Activated T-helper 17 cell treated with anti-CD3 and anti-CD28 coated beads, Interleukin-2, amount 50 U/mL, for 72 hours (primary cell): ENCODE measurements at regions not wholly inside any gene's neighbourhood (a gene's known extent, or its start where the extent isn't known, plus 50 kb on each side); places are given as distances from the start of the nearest gene placed in this dataset.
A peak's percentile ranks its signal among the peaks of the same experiment; 100 is the strongest.
"Not testable (repeated sequence)": the region's sequence is repeated elsewhere in the genome, so short reads cannot be mapped to it uniquely, and the experiment has no call there.

ENCODE experiments used
- ATAC-seq: fragments of 150-1000 bp; cut with Tn5 transposase; replicated peaks from 2 replicates; pipeline ENCODE4 v1.10.0; 2021; ENCODE audit warnings: mild to moderate bottlenecking, moderate library complexity
- H3K27ac Mint-ChIP-seq: one replicate; pipeline ENCODE4 v1.8.0; 2022; ENCODE audit warnings: mixed read lengths
- H3K27me3 Mint-ChIP-seq: one replicate; pipeline ENCODE4 v1.8.0; 2022; ENCODE audit warnings: mixed read lengths
- H3K36me3 Mint-ChIP-seq: one replicate; pipeline ENCODE4 v1.8.0; 2022; ENCODE audit warnings: low read depth, mild to moderate bottlenecking, mixed read lengths
- H3K4me1 Mint-ChIP-seq: one replicate; pipeline ENCODE4 v1.8.0; 2022; ENCODE audit warnings: mixed read lengths
- H3K4me3 Mint-ChIP-seq: one replicate; pipeline ENCODE4 v1.8.0; 2022; ENCODE audit warnings: mild to moderate bottlenecking, mixed read lengths
- H3K9me3 Mint-ChIP-seq: one replicate; pipeline ENCODE4 v1.8.0; 2022; ENCODE audit warnings: mixed read lengths

GRCh38 chr14:53247596-53248370, 94.7 kb upstream of the DDHD1 start:
- H3K4me1 Mint-ChIP-seq = no peaks in the 10 kb centered on the region
- peaks cover 5% of the 10 kb centered on the region for H3K9me3 Mint-ChIP-seq
- H3K27ac Mint-ChIP-seq = no peak overlapping the region
- H3K27me3 Mint-ChIP-seq = no peaks in the 10 kb centered on the region
- ATAC-seq = no peak
- H3K36me3 Mint-ChIP-seq = no peaks in the 10 kb centered on the region
- H3K4me3 Mint-ChIP-seq = no peak overlapping the region

DNA sequence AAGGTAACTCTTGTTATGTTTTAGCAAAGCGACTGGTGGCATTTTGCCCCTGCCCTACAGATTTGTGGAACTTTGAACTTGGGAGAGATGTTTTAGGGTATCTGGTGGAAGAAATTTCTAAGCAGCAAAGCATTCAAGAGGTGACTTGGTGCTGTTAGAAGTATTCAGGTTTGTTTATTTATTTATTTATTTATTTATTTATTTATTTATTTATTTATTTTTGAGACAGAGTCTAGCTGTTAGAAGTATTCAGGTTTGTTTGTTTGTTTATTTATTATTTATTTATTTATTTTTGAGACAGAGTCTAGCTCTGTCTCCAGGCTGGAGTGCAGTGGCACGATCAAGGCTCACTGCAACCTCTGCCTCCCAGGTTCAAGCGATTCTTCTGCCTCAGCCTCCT, 89.8 kb upstream of the DDHD1 start:
- not testable (repeated sequence) for H3K36me3 Mint-ChIP-seq, H3K4me3 Mint-ChIP-seq, ATAC-seq, H3K27me3 Mint-ChIP-seq, H3K4me1 Mint-ChIP-seq, H3K27ac Mint-ChIP-seq, H3K9me3 Mint-ChIP-seq

GRCh38 chr14:53237488-53237887, 84.4 kb upstream of the DDHD1 start:
- Mint-ChIP-seq H3K4me3 (no peak overlapping the region), H3K27me3 (no peaks in the 10 kb centered on the region), H3K9me3 (peaks cover 6% of the 10 kb centered on the region), H3K36me3 (no peaks in the 10 kb centered on the region), H3K27ac (no peak overlapping the region), H3K4me1 (no peaks in the 10 kb centered on the region)
- ATAC-seq = no peak

- no peak overlapping the region for H3K27ac Mint-ChIP-seq
- H3K9me3 Mint-ChIP-seq = peaks cover under 1% of the 10 kb centered on the region
- no peak overlapping the region for H3K4me3 Mint-ChIP-seq
Observed at GRCh38 chr14:53236708-53237107, 83.6 kb upstream of the DDHD1 start.

DNA sequence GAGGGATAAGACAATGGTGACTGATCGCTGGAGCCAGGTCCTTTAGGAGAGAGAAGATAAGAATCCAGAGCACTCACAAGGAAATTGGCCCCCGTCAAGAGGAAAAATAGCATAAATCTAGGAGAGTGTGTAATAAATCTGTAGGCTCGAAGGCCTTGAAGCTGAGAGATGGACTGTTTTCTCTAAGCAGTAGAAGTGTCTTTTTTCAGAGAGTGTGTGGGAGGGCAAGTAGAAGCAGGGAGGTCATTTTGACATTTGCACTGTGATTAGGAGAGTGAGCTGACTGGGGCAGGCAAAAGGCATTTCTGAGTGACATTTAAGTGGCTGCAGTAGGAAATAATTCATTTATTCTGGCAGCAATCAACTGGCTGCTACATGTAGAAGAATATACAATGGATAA, 78.0 kb upstream of the DDHD1 start:
- H3K4me3 Mint-ChIP-seq = no peak overlapping the region
- no peaks in the 10 kb centered on the region for H3K27me3 Mint-ChIP-seq
- H3K36me3 Mint-ChIP-seq = no peaks in the 10 kb centered on the region
- peaks cover 1% of the 10 kb centered on the region for H3K9me3 Mint-ChIP-seq
- ATAC-seq = no peak
- no peak overlapping the region for H3K27ac Mint-ChIP-seq
- no peaks in the 10 kb centered on the region for H3K4me1 Mint-ChIP-seq

More at GRCh38 chr14:53236708-53237107, 83.6 kb upstream of the DDHD1 start:
- ATAC-seq = no peak
- Mint-ChIP-seq H3K4me1 (no peaks in the 10 kb centered on the region), H3K36me3 (no peaks in the 10 kb centered on the region), H3K27me3 (no peaks in the 10 kb centered on the region)

GRCh38 chr14:53228966-53229365, 75.8 kb upstream of the DDHD1 start:
- Mint-ChIP-seq H3K27ac (no peak overlapping the region), H3K4me3 (no peak overlapping the region), H3K27me3 (no peaks in the 10 kb centered on the region), H3K4me1 (no peaks in the 10 kb centered on the region), H3K9me3 (peaks cover 9% of the 10 kb centered on the region), H3K36me3 (no peaks in the 10 kb centered on the region)
- no peak for ATAC-seq

DNA sequence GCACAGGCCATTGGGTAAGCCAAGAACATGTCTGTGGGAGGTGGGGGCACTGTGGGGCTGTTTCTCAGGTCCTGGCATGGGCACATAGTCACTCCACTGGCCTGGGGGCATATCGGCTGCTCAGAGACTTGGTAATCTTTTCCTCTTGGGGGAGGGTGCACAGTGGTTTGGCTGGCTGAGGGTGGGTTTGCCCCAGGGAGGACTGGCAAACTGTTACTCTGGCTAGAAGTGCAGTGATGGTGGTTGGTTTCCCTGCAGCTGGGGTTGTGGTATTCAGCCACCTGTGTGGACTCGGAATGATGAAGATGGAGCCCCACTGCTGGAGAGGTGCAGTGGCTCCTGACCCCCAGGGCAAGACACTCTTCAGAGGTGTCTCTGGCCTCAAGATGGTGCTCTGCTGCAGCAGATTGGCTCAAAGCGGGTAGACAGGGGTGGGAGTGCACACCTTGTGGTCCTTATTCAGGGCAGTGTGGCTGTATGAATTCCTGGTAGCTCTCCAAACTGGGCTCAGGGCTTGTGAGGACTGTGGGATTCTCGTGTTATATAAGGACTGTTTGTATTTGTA, 74.1 kb upstream of the DDHD1 start:
- Mint-ChIP-seq H3K27me3 (no peaks in the 10 kb centered on the region), H3K9me3 (peaks cover 9% of the 10 kb centered on the region), H3K4me1 (no peaks in the 10 kb centered on the region), H3K27ac (no peak overlapping the region), H3K36me3 (no peaks in the 10 kb centered on the region), H3K4me3 (no peak overlapping the region)
- no peak for ATAC-seq

GRCh38 chr14:53226553-53226952, 73.4 kb upstream of the DDHD1 start:
- H3K27me3 Mint-ChIP-seq = no peaks in the 10 kb centered on the region
- peaks cover 9% of the 10 kb centered on the region for H3K9me3 Mint-ChIP-seq
- no peak overlapping the region for H3K27ac Mint-ChIP-seq
- no peaks in the 10 kb centered on the region for H3K4me1 Mint-ChIP-seq
- no peaks in the 10 kb centered on the region for H3K36me3 Mint-ChIP-seq
- no peak overlapping the region for H3K4me3 Mint-ChIP-seq
- no peak for ATAC-seq

GRCh38 chr14:53220914-53221313, 67.8 kb upstream of the DDHD1 start:
- Mint-ChIP-seq H3K27ac (no peak overlapping the region), H3K36me3 (no peaks in the 10 kb centered on the region)

DNA sequence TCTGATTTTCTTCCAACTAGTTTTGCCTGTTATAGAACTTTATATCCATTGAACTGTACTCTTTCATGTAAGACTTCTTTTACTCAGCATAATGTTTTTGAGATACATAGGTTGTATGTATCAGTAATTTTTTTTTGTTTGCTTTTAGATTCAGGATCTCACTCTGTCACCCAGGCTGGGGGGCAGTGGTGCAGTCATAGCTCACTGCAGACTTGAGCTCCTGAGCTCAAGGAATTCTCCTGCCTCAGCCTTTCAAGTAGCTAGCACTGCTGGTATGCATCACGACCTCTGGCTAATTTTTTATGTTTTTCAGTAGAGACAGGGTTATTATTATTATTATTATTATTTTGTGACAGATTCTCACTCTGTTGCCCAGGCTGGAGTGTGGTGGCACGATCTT, 65.0 kb upstream of the DDHD1 start:
- H3K4me1 Mint-ChIP-seq = peaks cover 5% of the 10 kb centered on the region
- H3K27me3 Mint-ChIP-seq = no peaks in the 10 kb centered on the region
- ATAC-seq = no peak
- peak overlapping the region; percentile 87 for H3K27ac Mint-ChIP-seq
- no peaks in the 10 kb centered on the region for H3K36me3 Mint-ChIP-seq
- peak overlapping the region; percentile 88 for H3K4me3 Mint-ChIP-seq
- no peaks in the 10 kb centered on the region for H3K9me3 Mint-ChIP-seq

More at GRCh38 chr14:53220914-53221313, 67.8 kb upstream of the DDHD1 start:
- Mint-ChIP-seq H3K4me3 (no peak overlapping the region), H3K9me3 (peaks cover 5% of the 10 kb centered on the region), H3K27me3 (no peaks in the 10 kb centered on the region), H3K4me1 (peaks cover 5% of the 10 kb centered on the region)
- ATAC-seq = no peak

- Mint-ChIP-seq H3K36me3 (no peaks in the 10 kb centered on the region), H3K27ac (peak overlapping the region; percentile 87), H3K4me3 (peak overlapping the region; percentile 88), H3K9me3 (no peaks in the 10 kb centered on the region), H3K4me1 (peaks cover 5% of the 10 kb centered on the region), H3K27me3 (no peaks in the 10 kb centered on the region)
- ATAC-seq = peak; percentile 99
Observed at GRCh38 chr14:53217316-53217994, 64.3 kb upstream of the DDHD1 start.

GRCh38 chr14:53216955-53217315, 63.8 kb upstream of the DDHD1 start:
- not testable (repeated sequence) for ATAC-seq, H3K9me3 Mint-ChIP-seq, H3K36me3 Mint-ChIP-seq, H3K27me3 Mint-ChIP-seq, H3K4me1 Mint-ChIP-seq
- peak overlapping the region; percentile 88 for H3K4me3 Mint-ChIP-seq
- peak overlapping the region; percentile 87 for H3K27ac Mint-ChIP-seq

- H3K4me3 Mint-ChIP-seq = peak overlapping the region; percentile 88
- ATAC-seq, H3K27me3 Mint-ChIP-seq, H3K27ac Mint-ChIP-seq, H3K9me3 Mint-ChIP-seq, H3K4me1 Mint-ChIP-seq, H3K36me3 Mint-ChIP-seq: not testable (repeated sequence)
Observed at GRCh38 chr14:53216478-53216877, 63.4 kb upstream of the DDHD1 start.

DNA sequence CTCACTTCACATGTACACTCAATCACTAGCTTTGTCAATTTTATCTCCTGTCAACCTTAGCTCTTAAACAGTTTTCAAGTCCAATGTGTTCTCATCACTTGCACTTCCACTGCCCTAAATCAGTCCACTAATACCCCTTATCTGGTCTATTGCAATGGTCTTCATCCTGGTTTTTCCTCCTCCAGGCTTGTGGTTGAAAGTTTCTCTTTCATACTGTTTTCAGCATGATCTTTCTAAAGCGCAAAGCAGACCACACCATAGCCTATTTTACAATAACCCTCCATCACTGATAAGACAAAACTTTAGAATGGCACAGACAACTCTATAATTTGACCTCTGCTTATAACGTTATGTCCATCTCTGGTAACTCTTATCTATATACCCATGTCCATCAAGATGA, 62.0 kb upstream of the DDHD1 start:
- H3K9me3 Mint-ChIP-seq = no peaks in the 10 kb centered on the region
- H3K4me1 Mint-ChIP-seq = no peaks in the 10 kb centered on the region
- H3K4me3 Mint-ChIP-seq = no peak overlapping the region
- no peak for ATAC-seq
- no peak overlapping the region for H3K27ac Mint-ChIP-seq
- no peaks in the 10 kb centered on the region for H3K27me3 Mint-ChIP-seq
- H3K36me3 Mint-ChIP-seq = no peaks in the 10 kb centered on the region

DNA sequence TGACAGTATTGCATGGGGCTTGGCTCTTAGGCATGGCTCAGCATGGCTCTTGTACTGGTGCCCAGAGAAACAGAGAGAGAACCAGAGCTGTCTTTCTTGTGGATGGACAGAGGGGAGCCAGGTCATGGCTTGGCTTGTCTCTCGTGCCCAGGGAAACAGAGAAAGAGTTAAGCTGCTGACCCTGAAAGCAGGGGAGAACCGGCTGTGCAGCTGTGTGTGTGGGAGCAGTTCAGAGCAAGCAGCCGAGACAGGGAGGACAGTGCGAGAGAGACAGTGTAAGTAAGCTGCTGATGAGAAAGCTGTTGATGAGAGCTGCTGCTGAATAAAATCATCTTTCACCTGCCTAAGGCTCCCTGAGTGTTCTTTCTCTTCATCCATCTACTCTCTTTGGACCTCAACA, 61.3 kb upstream of the DDHD1 start:
- ATAC-seq = no peak
- no peaks in the 10 kb centered on the region for H3K27me3 Mint-ChIP-seq
- H3K9me3 Mint-ChIP-seq = no peaks in the 10 kb centered on the region
- no peak overlapping the region for H3K4me3 Mint-ChIP-seq
- no peaks in the 10 kb centered on the region for H3K36me3 Mint-ChIP-seq
- H3K27ac Mint-ChIP-seq = no peak overlapping the region
- no peaks in the 10 kb centered on the region for H3K4me1 Mint-ChIP-seq
